GM21825 (cell line): ENCODE measurements at regions not wholly inside any gene's neighbourhood (a gene's known extent, or its start where the extent isn't known, plus 50 kb on each side); places are given as distances from the start of the nearest gene placed in this dataset.
"Not testable (repeated sequence)": the region's sequence is repeated elsewhere in the genome, so short reads cannot be mapped to it uniquely, and the experiment has no call there.

ENCODE experiments used
- ATAC-seq: cut with Tn5 transposase; IDR thresholded peaks from one replicate; pipeline ENCODE4 v1.9.1; 2021; ENCODE audit warnings: mild to moderate bottlenecking, moderate library complexity; ENCODE audit not compliant: unreplicated experiment

GRCh38 chr21:27532076-27532475 is 565.2 kb upstream of the ADAMTS5 start:
- ATAC-seq, result no peak

GRCh38 chr21:27528697-27529096 is 561.8 kb upstream of the ADAMTS5 start:
- ATAC-seq, result no peak

GRCh38 chr21:27526451-27526850 is 559.6 kb upstream of the ADAMTS5 start:
- no peak for ATAC-seq

GRCh38 chr21:27525780-27526179 is 558.9 kb upstream of the ADAMTS5 start:
- ATAC-seq, result no peak

- ATAC-seq, result no peak
Observed at GRCh38 chr21:27519361-27519760, 552.5 kb upstream of the ADAMTS5 start.

- ATAC-seq, result not testable (repeated sequence)
Observed at GRCh38 chr21:27517177-27517576, 550.3 kb upstream of the ADAMTS5 start.

- no peak for ATAC-seq
Observed at GRCh38 chr21:27515676-27516075, 548.8 kb upstream of the ADAMTS5 start.

- ATAC-seq, result no peak
Observed at GRCh38 chr21:27513825-27514224, 546.9 kb upstream of the ADAMTS5 start.

GRCh38 chr21:27513016-27513415 is 546.1 kb upstream of the ADAMTS5 start:
- no peak for ATAC-seq

- no peak for ATAC-seq
Observed at GRCh38 chr21:27511233-27511632, 544.3 kb upstream of the ADAMTS5 start.

GRCh38 chr21:27507695-27508094 is 540.8 kb upstream of the ADAMTS5 start:
- ATAC-seq, result no peak

- ATAC-seq, result no peak
Observed at GRCh38 chr21:27505516-27505915, 538.6 kb upstream of the ADAMTS5 start.

- ATAC-seq, result no peak
Observed at GRCh38 chr21:27502801-27503200, 535.9 kb upstream of the ADAMTS5 start.

- no peak for ATAC-seq
Observed at GRCh38 chr21:27498025-27498424, 531.1 kb upstream of the ADAMTS5 start.

GRCh38 chr21:27495836-27496235 is 528.9 kb upstream of the ADAMTS5 start:
- ATAC-seq, result no peak

- ATAC-seq, result no peak
Observed at GRCh38 chr21:27493542-27493941, 526.7 kb upstream of the ADAMTS5 start.

GRCh38 chr21:27487676-27488075 is 520.8 kb upstream of the ADAMTS5 start:
- no peak for ATAC-seq

- ATAC-seq, result no peak
Observed at GRCh38 chr21:27480841-27481261, 514.0 kb upstream of the ADAMTS5 start.

GRCh38 chr21:27477296-27477695 is 510.4 kb upstream of the ADAMTS5 start:
- no peak for ATAC-seq

GRCh38 chr21:27476696-27477095 is 509.8 kb upstream of the ADAMTS5 start:
- no peak for ATAC-seq

GRCh38 chr21:27475363-27475955 is 508.6 kb upstream of the ADAMTS5 start:
- no peak for ATAC-seq

GRCh38 chr21:27467366-27467765 is 500.5 kb upstream of the ADAMTS5 start:
- ATAC-seq, result no peak

GRCh38 chr21:27466140-27466539 is 499.3 kb upstream of the ADAMTS5 start:
- ATAC-seq, result no peak
